Heart right ventricle (tissue), 16 donors: ENCODE measurements at regions not wholly inside any gene's neighbourhood (a gene's known extent, or its start where the extent isn't known, plus 50 kb on each side); places are given as distances from the start of the nearest gene placed in this dataset.

Experiments
- ATAC-seq, 8 donors: fragments of 200-7000 bp; cut with Tn5 transposase; one replicate each; pipeline ENCODE4 v1.9.1; 2020; ENCODE audit warnings: mild to moderate bottlenecking in 8 of 8, moderate library complexity in 8 of 8, moderate number of reproducible peaks in 1 of 8
- DNase-seq, 2 donors: peaks; one replicate each; pipeline ENCODE4 v3.0.0-alpha.2; 2020
- H3K27ac ChIP-seq, 10 donors: fragments of 200-600 bp; sonication (generic) in 2 of 10; one replicate each; pipeline versions ENCODE4 v1.5.0 to v1.8.0; 2020 to 2022; ENCODE audit warnings: mild to moderate bottlenecking in 3 of 10
- H3K27me3 ChIP-seq, 7 donors: fragments of 200-600 bp; one replicate each; pipeline ENCODE4 v1.8.0; 2021 to 2022; ENCODE audit warnings: mild to moderate bottlenecking in 2 of 7
- H3K36me3 ChIP-seq, 9 donors: fragments of 200-600 bp; sonication (generic) in 1 of 9; one replicate each; pipeline versions ENCODE4 v1.5.0 to v1.8.0; 2020 to 2022; ENCODE audit warnings: mild to moderate bottlenecking in 2 of 9
- H3K4me1 ChIP-seq, 9 donors: fragments of 200-600 bp; sonication (generic) in 1 of 9; one replicate each; pipeline versions ENCODE4 v1.5.0 to v1.8.0; 2020 to 2022; ENCODE audit warnings: mild to moderate bottlenecking in 4 of 9
- H3K4me3 ChIP-seq, 10 donors: fragments of 200-600 bp; sonication (generic) in 2 of 10; one replicate each; pipeline versions ENCODE4 v1.5.0 to v1.8.0; 2020 to 2022; ENCODE audit warnings: mild to moderate bottlenecking in 7 of 10, moderate library complexity in 2 of 10
- H3K9me3 ChIP-seq, 11 donors: fragments of 200-600 bp in 10 of 11; sonication (generic) in 2 of 11; one replicate each; pipeline versions ENCODE4 v1.5.0 to v1.8.0; 2013 to 2022; ENCODE audit warnings: mild to moderate bottlenecking in 2 of 11, control low read depth in 1 of 11, moderate library complexity in 1 of 11
- WGBS, 2 donors: extraction: QIAGEN DNeasy Blood & Tissue Kit; methylation state at CpG; one replicate each; pipeline ENCODE4 v1.1.7; 2013; ENCODE audit warnings: inconsistent platforms in 1 of 2; 5-methylcytosine and 5-hydroxymethylcytosine counted together
- intact Hi-C, 10 donors: fragments of 100-400 bp; cut with DNase I; formaldehyde crosslinking; loops; one replicate each; pipeline versions ENCODE4 v1.11.1 to v1.14.2; 2022
- TF ChIP-seq, protein P1 (sequence below), 9 donors: fragments of 200-600 bp; sonication (generic) in 2 of 9; IDR thresholded peaks; one replicate each; pipeline versions ENCODE4 v1.5.0 to v1.8.0; 2021 to 2022; ENCODE audit warnings: antibody characterized with exemption in 9 of 9, mild to moderate bottlenecking in 5 of 9, moderate library complexity in 1 of 9
- donor health status: Arrhythmogenic right ventricular cardiomyopathy.
- donor health status: ischemic (EF 13 %, LVEDD 7.1; RV severe dilation, severe dysfunction).
- donor health status: healthy with polysubstance abuse.
- donor health status: DM: no; HTN: yes; CAD: no.
- donor health status: DM: no; HTN: no; CAD: no.
- donor health status: ischemic (EF 25% LVEDD 6.9; RV normal size, moderate dysfunction).
- donor health status: ischemic (EF 25% LVEDD 5.7; RV mildly dilated, moderate dysfunction).
- donor health status: healthy.
- donor health status: DM: yes; HTN: yes; CAD: no.
- donor health status: Ischemic cardiomyopathy.
- donor health status: ischemic (EF 35%, LVEDD 5.7; RV mildly dilated, moderate dysfunction).
- donor health status: nonischemic (EF 11% LVEDD 7.7; RV severe dilation, severe dysfunction).
- donor health status: DM: yes; HTN: yes; CAD: no.
- donor health status: PGD.
- donor health status: ischemic (EF 29% LVEDD 5.4; RV normal size, mild dysfunction).
- donor health status: nonischemic (EF 23%, LVEDD 6.1; RV moderate dilation, normal function).

DNA sequence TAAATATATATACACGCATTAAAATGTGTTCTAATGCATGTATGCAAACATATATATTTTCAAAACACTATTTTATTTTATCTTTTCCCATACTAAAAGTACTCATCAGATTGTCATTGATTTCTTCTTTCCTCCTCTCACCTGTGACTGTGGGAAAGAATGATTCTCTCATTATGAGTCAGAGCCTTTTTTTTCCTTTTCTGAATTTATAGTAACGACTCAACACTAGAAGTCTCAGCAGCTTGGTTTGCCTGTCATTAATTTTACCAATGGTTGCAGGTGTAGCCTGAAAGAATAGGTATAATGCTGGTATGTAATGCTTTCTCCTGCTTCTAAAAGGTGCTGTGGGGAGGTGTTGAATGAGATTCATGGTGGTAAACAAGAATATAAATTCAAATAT lies 328.7 kb downstream of the UTRN start:
- no peaks in the 10 kb centered on the region for H3K36me3 ChIP-seq
- no peak overlapping the region for H3K27ac ChIP-seq
- H3K27me3 ChIP-seq = no peaks in the 10 kb centered on the region
- H3K4me1 ChIP-seq = no peaks in the 10 kb centered on the region
- DNase-seq (no peak), ATAC-seq (no peak)
- intact Hi-C loops = loop anchor here in 1 of 10 donors (2.0 kb wide), 1 partner anchor 31 kb away; no protein-coding TSS in a partner anchor
- TF ChIP-seq, protein P1, sequence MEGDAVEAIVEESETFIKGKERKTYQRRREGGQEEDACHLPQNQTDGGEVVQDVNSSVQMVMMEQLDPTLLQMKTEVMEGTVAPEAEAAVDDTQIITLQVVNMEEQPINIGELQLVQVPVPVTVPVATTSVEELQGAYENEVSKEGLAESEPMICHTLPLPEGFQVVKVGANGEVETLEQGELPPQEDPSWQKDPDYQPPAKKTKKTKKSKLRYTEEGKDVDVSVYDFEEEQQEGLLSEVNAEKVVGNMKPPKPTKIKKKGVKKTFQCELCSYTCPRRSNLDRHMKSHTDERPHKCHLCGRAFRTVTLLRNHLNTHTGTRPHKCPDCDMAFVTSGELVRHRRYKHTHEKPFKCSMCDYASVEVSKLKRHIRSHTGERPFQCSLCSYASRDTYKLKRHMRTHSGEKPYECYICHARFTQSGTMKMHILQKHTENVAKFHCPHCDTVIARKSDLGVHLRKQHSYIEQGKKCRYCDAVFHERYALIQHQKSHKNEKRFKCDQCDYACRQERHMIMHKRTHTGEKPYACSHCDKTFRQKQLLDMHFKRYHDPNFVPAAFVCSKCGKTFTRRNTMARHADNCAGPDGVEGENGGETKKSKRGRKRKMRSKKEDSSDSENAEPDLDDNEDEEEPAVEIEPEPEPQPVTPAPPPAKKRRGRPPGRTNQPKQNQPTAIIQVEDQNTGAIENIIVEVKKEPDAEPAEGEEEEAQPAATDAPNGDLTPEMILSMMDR (IDR thresholded peaks at IDR 0.05) = no peak
- no peak overlapping the region for H3K4me3 ChIP-seq
- no peaks in the 10 kb centered on the region for H3K9me3 ChIP-seq
- 64 to 90% methylated on average over 2 of the region's 2 CpGs for WGBS, 2 donors

DNA sequence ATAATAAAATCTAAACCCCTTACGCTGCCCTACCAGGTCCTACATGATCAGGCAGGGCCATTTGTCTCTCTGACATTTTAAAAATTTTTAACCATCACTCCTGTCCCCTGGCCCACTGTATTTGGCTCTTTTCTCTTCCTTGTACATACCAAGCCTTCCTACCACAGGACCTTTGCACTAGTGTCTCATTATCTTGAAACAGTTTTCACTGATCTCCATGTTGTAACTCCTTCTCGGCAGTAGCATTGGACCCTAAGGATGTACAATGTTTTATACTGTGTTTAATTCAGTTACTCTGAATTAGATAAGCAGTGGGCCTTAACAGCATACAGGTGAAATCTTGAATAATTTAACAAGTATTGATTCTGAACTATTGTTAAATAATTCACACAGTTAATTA lies 330.7 kb downstream of the UTRN start:
- H3K36me3 ChIP-seq = no peaks in the 10 kb centered on the region
- 97 to 98% methylated on average over 2 of the region's 2 CpGs for WGBS, 2 donors
- H3K9me3 ChIP-seq = no peaks in the 10 kb centered on the region
- H3K4me3 ChIP-seq = no peak overlapping the region
- no peaks in the 10 kb centered on the region for H3K27me3 ChIP-seq
- ATAC-seq = no peak
- no peaks in the 10 kb centered on the region for H3K4me1 ChIP-seq
- intact Hi-C loops = loop anchor here in 1 of 10 donors (2.0 kb wide), 1 partner anchor 29 kb away; no protein-coding TSS in a partner anchor
- no peak overlapping the region for H3K27ac ChIP-seq
- TF ChIP-seq, protein P1 (IDR thresholded peaks at IDR 0.05) = no peak
- no peak for DNase-seq

DNA sequence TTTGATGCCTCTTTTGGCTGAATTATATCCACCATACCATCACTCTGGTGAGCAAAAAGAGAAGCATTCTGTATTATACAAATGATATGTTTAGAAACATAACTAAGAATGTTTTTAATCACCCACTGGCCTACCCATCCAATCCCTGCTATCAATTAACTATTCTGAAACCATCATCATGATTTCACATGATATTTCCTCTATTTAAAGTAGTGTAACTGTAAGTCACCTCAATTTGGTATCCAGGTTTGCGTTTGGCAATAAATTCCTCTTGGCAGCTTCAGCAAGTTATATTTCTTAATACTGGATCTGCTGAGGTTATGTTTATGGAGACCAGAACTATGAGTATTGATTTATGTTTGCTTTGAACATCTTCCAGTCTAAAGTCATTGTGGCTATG lies 332.1 kb downstream of the UTRN start:
- 93 to 96% methylated on average over 1 of the region's 1 CpG for WGBS, 2 donors
- H3K4me3 ChIP-seq = no peak overlapping the region
- intact Hi-C loops = no loop called here
- ATAC-seq (no peak), DNase-seq (no peak)
- TF ChIP-seq, protein P1 (IDR thresholded peaks at IDR 0.05) = no peak
- H3K27ac ChIP-seq = no peak overlapping the region
- H3K4me1 ChIP-seq = peaks cover 0 to 2% (median 0%) of the 10 kb centered on the region in 9 donors
- no peaks in the 10 kb centered on the region for H3K9me3 ChIP-seq
- no peaks in the 10 kb centered on the region for H3K27me3 ChIP-seq
- no peaks in the 10 kb centered on the region for H3K36me3 ChIP-seq

DNA sequence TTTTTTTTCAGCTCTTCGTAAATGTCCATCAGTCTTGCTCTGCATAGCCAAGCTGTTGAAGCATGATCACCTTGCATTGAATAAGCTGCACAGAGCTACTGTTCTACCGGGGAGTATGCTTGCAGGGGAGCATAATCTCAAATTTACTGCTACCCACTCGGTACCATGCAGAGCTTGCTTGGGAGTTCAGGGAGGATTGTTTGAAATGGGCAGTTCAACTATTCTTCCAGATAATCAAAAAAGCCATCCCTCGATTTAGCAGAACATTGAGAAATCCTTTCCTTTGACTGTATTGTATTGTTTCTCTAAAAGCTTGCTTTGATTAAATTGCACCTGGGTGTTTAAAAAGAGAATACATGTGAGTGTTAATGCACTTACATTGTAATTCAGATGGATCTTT lies 332.6 kb downstream of the UTRN start:
- intact Hi-C loops = no loop called here
- H3K27me3 ChIP-seq = no peaks in the 10 kb centered on the region
- DNase-seq = no peak
- H3K27ac ChIP-seq = no peak overlapping the region
- H3K9me3 ChIP-seq = no peaks in the 10 kb centered on the region
- no peak overlapping the region for H3K4me3 ChIP-seq
- TF ChIP-seq, protein P1 (IDR thresholded peaks at IDR 0.05) = no peak
- no peaks in the 10 kb centered on the region for H3K36me3 ChIP-seq
- H3K4me1 ChIP-seq = peaks cover 0 to 7% (median 0%) of the 10 kb centered on the region in 9 donors
- ATAC-seq = no peak
- WGBS, 2 donors = 84 to 90% methylated on average over 4 of the region's 4 CpGs
